ENCODE measurements at regions not wholly inside any gene's neighbourhood (a gene's known extent, or its start where the extent isn't known, plus 50 kb on each side); places are given as distances from the start of the nearest gene placed in this dataset.

- H3K79me2 ChIP-seq (ENCODE audit: insufficient read depth, low read length) = no peaks in the 10 kb centered on the region
- 0 out of 2 replicates have a peak, but pooled peaks cover 1% of the 10 kb centered on the region for H3K27me3 Mint-ChIP-seq (ENCODE audit: low read depth)
- DNase-seq = no peak
- no peak overlapping the region for H3K27ac Mint-ChIP-seq
- H2BK5ac ChIP-seq (ENCODE audit: insufficient read length, low read length) = no peak overlapping the region
- H3K9ac ChIP-seq (ENCODE audit: extremely low read depth, insufficient read length, low read length) = no peak overlapping the region
- no peak overlapping the region for H3K23ac ChIP-seq (ENCODE audit: insufficient read length, low read depth, low read length)
- no peaks in the 10 kb centered on the region for H3K27me3 ChIP-seq (ENCODE audit: insufficient read depth, low read length)
- H4K20me1 ChIP-seq (ENCODE audit: control insufficient read depth, insufficient read depth, insufficient read length) = no peaks in the 10 kb centered on the region
- H3K18ac ChIP-seq (ENCODE audit: insufficient read length, low read depth, low read length) = no peak overlapping the region
- H4K5ac ChIP-seq (ENCODE audit: insufficient read length, low read depth, low read length) = no peak overlapping the region
- H2AFZ ChIP-seq (ENCODE audit: low read length) = no peak overlapping the region
- no peak overlapping the region for H3T11ph ChIP-seq (ENCODE audit: low read length)
- TF ChIP-seq CTCF (conservative IDR thresholded peaks at IDR 0.05) = no peak
- H3K56ac ChIP-seq (ENCODE audit: insufficient read length, low read depth, low read length) = no peak overlapping the region
- no peak overlapping the region for H3K4ac ChIP-seq (ENCODE audit: low read depth, low read length)
- H3K4me3 Mint-ChIP-seq = no peak overlapping the region
- no peaks in the 10 kb centered on the region for H3K23me2 ChIP-seq (ENCODE audit: insufficient read length, low read depth, low read length, poor library complexity, severe bottlenecking)
- H3K4me1 ChIP-seq (ENCODE audit: insufficient read depth, low read length) = no peaks in the 10 kb centered on the region
- no peak overlapping the region for H3K14ac ChIP-seq (ENCODE audit: insufficient read depth, low read length)
- no peak overlapping the region for H4K8ac ChIP-seq (replicated peaks; ENCODE audit: insufficient read length, low read depth, low read length)
- no peak overlapping the region for H2BK120ac ChIP-seq (ENCODE audit: low read depth, low read length, poor library complexity, severe bottlenecking)
- H3K9me3 Mint-ChIP-seq = peaks cover 0 to 1% of the 10 kb centered on the region in 2 experiments; a peak in 3 of 5 replicates
- H3K9me3 ChIP-seq (ENCODE audit: control insufficient read depth, low read depth, low read length) = no peaks in the 10 kb centered on the region
- H2BK12ac ChIP-seq (ENCODE audit: insufficient read length, low read depth, low read length) = no peak overlapping the region
- no CpG with 5 or more reads among the region's 1 CpG for WGBS (ENCODE audit: extremely low coverage, insufficient read length, low lambda C conversion rate)
- no peak overlapping the region for H4K91ac ChIP-seq (ENCODE audit: insufficient read length, low read depth, low read length)
- H2BK20ac ChIP-seq (ENCODE audit: low read depth, low read length, poor library complexity, severe bottlenecking) = no peak overlapping the region
- no peaks in the 10 kb centered on the region for H3K4me1 Mint-ChIP-seq
- H3K79me1 ChIP-seq (ENCODE audit: insufficient read depth, low read depth, low read length, poor library complexity, severe bottlenecking) = no peaks in the 10 kb centered on the region
- no peak overlapping the region for H2BK15ac ChIP-seq (ENCODE audit: low read depth, low read length)
- H3K27ac ChIP-seq (ENCODE audit: insufficient read length, low read depth, low read length) = no peak overlapping the region
- H3K4me2 ChIP-seq (ENCODE audit: insufficient read depth, insufficient read length, low read length) = no peak overlapping the region
- H3K36me3 Mint-ChIP-seq (ENCODE audit: insufficient read depth in 1 of 3, low read depth in 3 of 3) = peaks cover 0 to 5% (median 0%) of the 10 kb centered on the region in 3 experiments; a peak in 1 of 7 replicates
- H2AK5ac ChIP-seq (ENCODE audit: insufficient read length, low read length) = no peak overlapping the region
These were observed 136.9 kb upstream of the SOX21 start for GRCh38 chr13:94849254-94849653.

All from H9 (cell line).